Spleen (tissue), 7 donors: ENCODE measurements at regions not wholly inside any gene's neighbourhood (a gene's known extent, or its start where the extent isn't known, plus 50 kb on each side); places are given as distances from the start of the nearest gene placed in this dataset.

Experiments
- CTCF ChIP-seq, 11 experiments: fragments of 200-600 bp in 7 of 11; fragments of 450-650 bp in 4 of 11; sonication (generic) in 4 of 11; IDR thresholded peaks in 8 of 11; conservative IDR thresholded peaks in 3 of 11; 1 replicate in 7 of 11; 2 replicates in 4 of 11; pipeline versions ENCODE4 v1.4.0 to v1.8.0; 2016 to 2021; ENCODE audit warnings: antibody characterized with exemption in 11 of 11, inconsistent platforms in 4 of 11, mild to moderate bottlenecking in 1 of 11
- POLR2A ChIP-seq, 3 donors: fragments of 450-650 bp; IDR thresholded peaks; one replicate each; pipeline ENCODE4 v1.5.1; 2017; ENCODE audit warnings: antibody characterized with exemption in 3 of 3, mild to moderate bottlenecking in 1 of 3
- POLR2AphosphoS5 ChIP-seq, 3 donors: sonication (generic); formaldehyde crosslinking; IDR thresholded peaks; one replicate each; pipeline ENCODE4 v1.5.1; 2017; ENCODE audit warnings: antibody characterized with exemption in 3 of 3
- donor health status: DM: no; HTN: no; CAD: no; lungs with moderate emphysema.
- donor health status: DM: no; HTN: no; CAD: no.
- donor health status: DM: no; HTN: no; CAD: no.

GRCh38 chr12:60020068-60020467, 424.2 kb downstream of the SLC16A7 start:
- no peak for TF ChIP-seq POLR2A (IDR thresholded peaks at IDR 0.05)
- TF ChIP-seq CTCF (IDR thresholded peaks at IDR 0.05 in 8 of 11, conservative IDR thresholded peaks at IDR 0.05 in 3 of 11) = no peak
- no peak for TF ChIP-seq POLR2AphosphoS5 (IDR thresholded peaks at IDR 0.05)
